Epithelial cell of proximal tubule (primary cell): ENCODE measurements at regions not wholly inside any gene's neighbourhood (a gene's known extent, or its start where the extent isn't known, plus 50 kb on each side); places are given as distances from the start of the nearest gene placed in this dataset.
A peak's percentile ranks its signal among the peaks of the same experiment; 100 is the strongest.

Source experiments
- DNase-seq: peaks from one replicate; pipeline ENCODE4 v3.0.0-alpha.2; 2011; ENCODE audit warnings: low read depth
- H3K4me3 ChIP-seq: 2 replicates; pipeline ENCODE4 v1.5.1; 2011; ENCODE audit warnings: low read depth, mild to moderate bottlenecking, low read length
- TF ChIP-seq, protein P1 (sequence below): conservative IDR thresholded peaks from 2 replicates; pipeline ENCODE4 v1.5.1; 2012; ENCODE audit warnings: low read depth, mild to moderate bottlenecking, low read length

DNA sequence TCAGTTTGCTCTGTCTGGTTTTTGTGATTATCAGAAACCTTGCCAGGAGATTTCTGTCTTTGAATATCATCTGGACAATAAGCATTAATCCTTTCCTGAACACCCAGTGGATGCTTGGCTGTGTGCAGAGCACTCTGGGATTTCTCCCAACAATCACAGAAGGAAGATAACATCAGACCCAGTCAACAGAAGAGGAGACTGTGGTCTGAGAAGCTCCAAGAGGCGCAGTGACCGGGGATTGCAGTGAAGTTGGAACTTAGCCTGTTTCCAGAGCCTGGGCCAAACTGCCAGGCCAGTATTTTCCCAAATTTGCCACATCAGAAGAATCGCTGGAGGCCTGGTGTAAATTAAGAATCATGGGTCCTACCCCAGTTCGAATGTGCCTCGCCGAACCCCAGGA, 264.7 kb downstream of the C16orf95 start:
- no peak overlapping the region for H3K4me3 ChIP-seq
- TF ChIP-seq, protein P1, sequence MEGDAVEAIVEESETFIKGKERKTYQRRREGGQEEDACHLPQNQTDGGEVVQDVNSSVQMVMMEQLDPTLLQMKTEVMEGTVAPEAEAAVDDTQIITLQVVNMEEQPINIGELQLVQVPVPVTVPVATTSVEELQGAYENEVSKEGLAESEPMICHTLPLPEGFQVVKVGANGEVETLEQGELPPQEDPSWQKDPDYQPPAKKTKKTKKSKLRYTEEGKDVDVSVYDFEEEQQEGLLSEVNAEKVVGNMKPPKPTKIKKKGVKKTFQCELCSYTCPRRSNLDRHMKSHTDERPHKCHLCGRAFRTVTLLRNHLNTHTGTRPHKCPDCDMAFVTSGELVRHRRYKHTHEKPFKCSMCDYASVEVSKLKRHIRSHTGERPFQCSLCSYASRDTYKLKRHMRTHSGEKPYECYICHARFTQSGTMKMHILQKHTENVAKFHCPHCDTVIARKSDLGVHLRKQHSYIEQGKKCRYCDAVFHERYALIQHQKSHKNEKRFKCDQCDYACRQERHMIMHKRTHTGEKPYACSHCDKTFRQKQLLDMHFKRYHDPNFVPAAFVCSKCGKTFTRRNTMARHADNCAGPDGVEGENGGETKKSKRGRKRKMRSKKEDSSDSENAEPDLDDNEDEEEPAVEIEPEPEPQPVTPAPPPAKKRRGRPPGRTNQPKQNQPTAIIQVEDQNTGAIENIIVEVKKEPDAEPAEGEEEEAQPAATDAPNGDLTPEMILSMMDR: no peak
- no peak for DNase-seq

DNA sequence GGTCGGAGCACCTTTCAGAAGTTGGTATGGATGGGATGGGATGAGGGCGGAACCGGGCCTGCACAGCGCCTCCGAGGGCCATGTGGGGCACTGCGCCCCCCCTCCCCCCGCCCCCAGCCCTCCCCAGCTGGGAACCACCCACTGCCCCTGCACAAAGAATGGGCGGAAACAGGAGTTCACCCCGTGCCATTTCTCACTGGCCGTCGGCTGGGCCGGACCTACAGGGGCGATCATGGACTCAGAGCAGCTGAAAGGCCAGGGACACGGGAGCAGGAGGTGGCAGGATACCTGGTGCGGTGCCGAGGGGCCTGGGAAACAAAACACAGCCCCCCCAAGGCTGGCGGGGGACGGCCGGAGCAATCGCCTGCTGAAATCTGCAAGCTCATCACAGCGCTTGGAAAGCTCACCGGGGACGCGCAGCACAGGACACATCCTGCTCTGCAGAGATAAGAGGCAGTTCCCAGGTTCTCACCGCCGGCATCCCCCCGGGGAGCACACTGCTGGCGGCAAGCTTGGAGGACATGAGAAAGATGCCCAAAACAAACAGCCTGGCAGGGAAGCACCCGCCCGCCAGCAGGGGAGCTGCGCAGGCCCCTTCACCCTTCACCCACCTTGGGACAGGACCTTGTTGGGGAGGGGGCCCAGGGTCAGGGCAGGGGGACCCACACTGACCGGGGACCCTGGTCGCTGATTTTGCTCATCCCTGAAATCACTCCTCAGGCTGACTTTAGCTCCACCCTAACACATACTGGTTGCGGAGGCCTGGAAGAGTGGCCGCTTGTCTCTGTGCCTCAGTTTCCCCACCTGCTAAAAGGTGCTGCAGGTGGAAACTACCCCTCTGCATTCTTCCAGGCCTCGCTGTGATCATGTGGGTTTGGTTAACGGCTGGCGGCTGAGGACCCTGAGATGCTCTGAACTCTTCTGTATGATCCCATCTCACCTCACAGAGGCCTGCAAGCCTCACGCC, 263.9 kb downstream of the C16orf95 start:
- TF ChIP-seq, protein P1: no peak
- H3K4me3 ChIP-seq: no peak overlapping the region
- no peak for DNase-seq

GRCh38 chr16:87054154-87054553, 263.0 kb downstream of the C16orf95 start:
- H3K4me3 ChIP-seq: no peak overlapping the region
- TF ChIP-seq, protein P1: no peak
- DNase-seq: no peak

GRCh38 chr16:87054856-87055255, 262.3 kb downstream of the C16orf95 start:
- H3K4me3 ChIP-seq: no peak overlapping the region
- no peak for DNase-seq
- TF ChIP-seq, protein P1: no peak

DNA sequence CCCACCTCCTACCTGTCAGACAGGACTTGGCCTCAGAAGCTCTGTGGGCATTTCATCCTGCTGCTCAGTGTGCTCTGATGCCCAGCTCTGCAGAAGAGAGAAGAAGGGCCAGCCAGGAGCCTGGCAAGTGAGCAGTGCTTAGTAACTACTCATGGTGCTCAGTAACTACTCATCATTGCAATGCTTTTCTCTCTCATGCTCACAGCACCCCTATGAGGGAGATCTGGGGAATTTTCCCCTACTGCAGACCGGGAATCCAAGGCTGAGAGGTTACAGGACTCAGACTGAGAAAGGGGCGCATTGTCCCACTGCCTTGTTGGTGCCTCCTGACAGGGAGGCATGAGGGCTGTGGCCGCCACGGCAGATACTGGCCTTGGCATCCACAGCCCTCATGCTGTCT, 261.1 kb downstream of the C16orf95 start:
- TF ChIP-seq, protein P1: peak; percentile 38
- H3K4me3 ChIP-seq: no peak overlapping the region
- DNase-seq: no peak

DNA sequence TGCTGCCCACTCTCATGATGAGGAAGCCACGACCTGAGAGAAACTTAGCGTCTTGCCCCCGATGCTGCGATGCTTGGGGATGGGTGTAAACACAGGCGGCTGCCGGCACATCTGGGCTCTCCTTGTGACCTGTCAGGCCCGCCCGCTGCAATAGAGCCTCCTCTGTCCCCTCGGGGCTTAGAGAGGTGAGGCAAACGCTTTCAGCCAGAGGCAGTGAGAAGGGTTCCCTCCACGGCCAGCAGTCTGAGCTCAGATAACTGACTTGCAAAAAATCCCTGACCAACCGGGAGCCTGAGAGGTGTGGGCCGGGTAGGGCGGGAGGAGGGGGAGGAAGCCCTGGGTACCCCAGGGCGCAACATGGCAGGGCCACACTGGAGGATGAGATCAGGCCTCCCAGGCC, 260.6 kb downstream of the C16orf95 start:
- DNase-seq: no peak
- TF ChIP-seq, protein P1: no peak
- H3K4me3 ChIP-seq: no peak overlapping the region
